H1 (cell line): ENCODE measurements at regions not wholly inside any gene's neighbourhood (a gene's known extent, or its start where the extent isn't known, plus 50 kb on each side); places are given as distances from the start of the nearest gene placed in this dataset.

Experiments
- BCL11A ChIP-seq, 2 experiments: IDR thresholded peaks; one replicate each; pipeline ENCODE4 v1.6.1; 2011; ENCODE audit warnings: low read depth in 2 of 2, low read length in 2 of 2, mild to moderate bottlenecking in 2 of 2
- CHD1 ChIP-seq: IDR thresholded peaks from 2 replicates; pipeline ENCODE4 v1.6.1; 2012; ENCODE audit warnings: low read depth, low read length, improper control_type of control experiment
- EP300 ChIP-seq, 2 experiments: IDR thresholded peaks; 1 replicate in 1 of 2; 2 replicates in 1 of 2; pipeline ENCODE4 v1.6.1; 2011 to 2012; ENCODE audit warnings: low read depth in 2 of 2, low read length in 2 of 2, mild to moderate bottlenecking in 2 of 2, borderline replicate concordance in 1 of 2, inconsistent platforms in 1 of 2, moderate library complexity in 1 of 2
- HDAC6 ChIP-seq: IDR thresholded peaks from one replicate; pipeline ENCODE4 v1.7.1; 2012; ENCODE audit warnings: low read depth, mild to moderate bottlenecking, inconsistent platforms, low read length, moderate library complexity
- MAFK ChIP-seq: IDR thresholded peaks from 2 replicates; pipeline ENCODE4 v1.6.1; 2012; ENCODE audit warnings: low read depth, mild to moderate bottlenecking, improper control_type of control experiment, low read length
- RFX5 ChIP-seq: IDR thresholded peaks from 2 replicates; pipeline ENCODE4 v1.6.1; 2011; ENCODE audit warnings: low read depth, low read length, improper control_type of control experiment, borderline replicate concordance
- SP4 ChIP-seq: IDR thresholded peaks from 2 replicates; pipeline ENCODE4 v1.6.1; 2012; ENCODE audit warnings: low read length, inconsistent platforms
- YY1 ChIP-seq: IDR thresholded peaks from 2 replicates; pipeline ENCODE4 v1.6.1; 2011; ENCODE audit warnings: low read depth, mild to moderate bottlenecking, low read length
- ZNF274 ChIP-seq: IDR thresholded peaks from 2 replicates; pipeline ENCODE4 v1.7.0; 2012; ENCODE audit warnings: low read length, borderline replicate concordance; ENCODE audit errors: extremely low read depth
- TF ChIP-seq, protein P1 (sequence below), 3 experiments: IDR thresholded peaks; 1 replicate in 2 of 3; 2 replicates in 1 of 3; pipeline versions ENCODE4 v1.5.1 to v1.6.1; 2011; ENCODE audit warnings: low read length in 3 of 3, mild to moderate bottlenecking in 3 of 3, inconsistent platforms in 2 of 3, low read depth in 1 of 3, moderate library complexity in 1 of 3; ENCODE audit not compliant: insufficient read depth in 1 of 3; ENCODE audit errors: control extremely low read depth in 1 of 3
- TF ChIP-seq, protein P2 (sequence below): IDR thresholded peaks from 2 replicates; pipeline ENCODE4 v1.6.1; 2012; ENCODE audit warnings: inconsistent platforms
- TF ChIP-seq, protein P3 (sequence below): IDR thresholded peaks from 2 replicates; pipeline ENCODE4 v1.6.1; 2011; ENCODE audit warnings: low read length, improper control_type of control experiment

DNA sequence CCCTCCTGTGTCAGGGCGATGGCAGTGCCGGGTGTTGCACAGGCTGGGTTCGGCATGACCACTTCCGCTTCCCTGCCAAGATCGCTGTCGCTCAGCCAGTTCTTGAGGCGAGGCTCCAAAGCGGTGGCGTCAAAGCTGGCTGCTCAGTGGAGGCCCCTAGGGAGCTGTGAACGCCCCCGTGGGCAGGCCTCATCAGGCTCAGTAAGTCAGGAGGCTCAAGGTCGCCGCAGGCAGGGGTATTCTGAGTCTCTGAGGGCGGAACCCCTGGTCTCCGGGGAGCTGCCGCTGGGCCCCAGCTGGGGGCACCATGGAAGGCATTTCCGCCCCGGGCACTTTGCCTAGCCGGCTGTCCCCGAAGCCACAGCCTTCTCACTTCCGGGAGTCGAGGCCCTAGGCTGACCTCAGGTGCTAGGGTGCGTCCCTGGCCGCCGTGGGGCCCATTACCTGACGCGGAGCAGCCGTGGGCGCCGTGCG is 210.4 kb downstream of the SOCS6 start:
- TF ChIP-seq, protein P1, sequence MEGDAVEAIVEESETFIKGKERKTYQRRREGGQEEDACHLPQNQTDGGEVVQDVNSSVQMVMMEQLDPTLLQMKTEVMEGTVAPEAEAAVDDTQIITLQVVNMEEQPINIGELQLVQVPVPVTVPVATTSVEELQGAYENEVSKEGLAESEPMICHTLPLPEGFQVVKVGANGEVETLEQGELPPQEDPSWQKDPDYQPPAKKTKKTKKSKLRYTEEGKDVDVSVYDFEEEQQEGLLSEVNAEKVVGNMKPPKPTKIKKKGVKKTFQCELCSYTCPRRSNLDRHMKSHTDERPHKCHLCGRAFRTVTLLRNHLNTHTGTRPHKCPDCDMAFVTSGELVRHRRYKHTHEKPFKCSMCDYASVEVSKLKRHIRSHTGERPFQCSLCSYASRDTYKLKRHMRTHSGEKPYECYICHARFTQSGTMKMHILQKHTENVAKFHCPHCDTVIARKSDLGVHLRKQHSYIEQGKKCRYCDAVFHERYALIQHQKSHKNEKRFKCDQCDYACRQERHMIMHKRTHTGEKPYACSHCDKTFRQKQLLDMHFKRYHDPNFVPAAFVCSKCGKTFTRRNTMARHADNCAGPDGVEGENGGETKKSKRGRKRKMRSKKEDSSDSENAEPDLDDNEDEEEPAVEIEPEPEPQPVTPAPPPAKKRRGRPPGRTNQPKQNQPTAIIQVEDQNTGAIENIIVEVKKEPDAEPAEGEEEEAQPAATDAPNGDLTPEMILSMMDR (IDR thresholded peaks at IDR 0.05; ENCODE audit: control extremely low read depth in 1 of 3, insufficient read depth in 1 of 3, low read depth in 1 of 3, low read length in 3 of 3): no peak
- TF ChIP-seq, protein P2, sequence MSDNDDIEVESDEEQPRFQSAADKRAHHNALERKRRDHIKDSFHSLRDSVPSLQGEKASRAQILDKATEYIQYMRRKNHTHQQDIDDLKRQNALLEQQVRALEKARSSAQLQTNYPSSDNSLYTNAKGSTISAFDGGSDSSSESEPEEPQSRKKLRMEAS: no peak
- TF ChIP-seq, protein P3, sequence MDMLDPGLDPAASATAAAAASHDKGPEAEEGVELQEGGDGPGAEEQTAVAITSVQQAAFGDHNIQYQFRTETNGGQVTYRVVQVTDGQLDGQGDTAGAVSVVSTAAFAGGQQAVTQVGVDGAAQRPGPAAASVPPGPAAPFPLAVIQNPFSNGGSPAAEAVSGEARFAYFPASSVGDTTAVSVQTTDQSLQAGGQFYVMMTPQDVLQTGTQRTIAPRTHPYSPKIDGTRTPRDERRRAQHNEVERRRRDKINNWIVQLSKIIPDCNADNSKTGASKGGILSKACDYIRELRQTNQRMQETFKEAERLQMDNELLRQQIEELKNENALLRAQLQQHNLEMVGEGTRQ: no peak
- TF ChIP-seq ZNF274 (no peak), YY1 (no peak), MAFK (no peak), HDAC6 (no peak), RFX5 (no peak), CHD1 (no peak), BCL11A (IDR thresholded peaks at IDR 0.05; ENCODE audit: low read depth in 2 of 2, low read length in 2 of 2) (no peak), EP300 (IDR thresholded peaks at IDR 0.05; ENCODE audit: borderline replicate concordance in 1 of 2, low read depth in 2 of 2, low read length in 2 of 2) (no peak), SP4 (no peak)
